Colonic mucosa (tissue), 4 donors: ENCODE measurements at regions not wholly inside any gene's neighbourhood (a gene's known extent, or its start where the extent isn't known, plus 50 kb on each side); places are given as distances from the start of the nearest gene placed in this dataset.

ENCODE experiments used
- DNase-seq: peaks from one replicate; pipeline ENCODE4 v3.0.0-alpha.2; 2020
- H3K27ac ChIP-seq: fragments of 200-600 bp; one replicate; pipeline ENCODE4 v1.8.0; 2021
- H3K27me3 ChIP-seq: fragments of 200-600 bp; one replicate; pipeline ENCODE4 v1.8.0; 2021
- H3K36me3 ChIP-seq: fragments of 200-600 bp; one replicate; pipeline ENCODE4 v1.8.0; 2021
- H3K4me1 ChIP-seq: fragments of 200-600 bp; one replicate; pipeline ENCODE4 v1.8.0; 2021; ENCODE audit warnings: mild to moderate bottlenecking
- H3K4me3 ChIP-seq: fragments of 200-600 bp; one replicate; pipeline ENCODE4 v1.8.0; 2021
- H3K9ac ChIP-seq, 2 donors: one replicate each; pipeline ENCODE4 v1.7.0; 2013; ENCODE audit warnings: control low read depth in 2 of 2, low read depth in 2 of 2, low read length in 2 of 2
- H3K9me3 ChIP-seq: fragments of 200-600 bp; one replicate; pipeline ENCODE4 v1.8.0; 2021
- intact Hi-C: fragments of 100-400 bp; cut with DNase I; formaldehyde crosslinking; loops from one replicate; pipeline ENCODE4 v1.14.1; 2022
- TF ChIP-seq, protein P1 (sequence below): fragments of 200-600 bp; IDR thresholded peaks from one replicate; pipeline ENCODE4 v1.8.0; 2022; ENCODE audit warnings: antibody characterized with exemption, mild to moderate bottlenecking
- donor health status: healthy.
- donor health status: DM: no; HTN: no; CAD: no.
- donor health status: DM: no; HTN: no; CAD: no.

DNA sequence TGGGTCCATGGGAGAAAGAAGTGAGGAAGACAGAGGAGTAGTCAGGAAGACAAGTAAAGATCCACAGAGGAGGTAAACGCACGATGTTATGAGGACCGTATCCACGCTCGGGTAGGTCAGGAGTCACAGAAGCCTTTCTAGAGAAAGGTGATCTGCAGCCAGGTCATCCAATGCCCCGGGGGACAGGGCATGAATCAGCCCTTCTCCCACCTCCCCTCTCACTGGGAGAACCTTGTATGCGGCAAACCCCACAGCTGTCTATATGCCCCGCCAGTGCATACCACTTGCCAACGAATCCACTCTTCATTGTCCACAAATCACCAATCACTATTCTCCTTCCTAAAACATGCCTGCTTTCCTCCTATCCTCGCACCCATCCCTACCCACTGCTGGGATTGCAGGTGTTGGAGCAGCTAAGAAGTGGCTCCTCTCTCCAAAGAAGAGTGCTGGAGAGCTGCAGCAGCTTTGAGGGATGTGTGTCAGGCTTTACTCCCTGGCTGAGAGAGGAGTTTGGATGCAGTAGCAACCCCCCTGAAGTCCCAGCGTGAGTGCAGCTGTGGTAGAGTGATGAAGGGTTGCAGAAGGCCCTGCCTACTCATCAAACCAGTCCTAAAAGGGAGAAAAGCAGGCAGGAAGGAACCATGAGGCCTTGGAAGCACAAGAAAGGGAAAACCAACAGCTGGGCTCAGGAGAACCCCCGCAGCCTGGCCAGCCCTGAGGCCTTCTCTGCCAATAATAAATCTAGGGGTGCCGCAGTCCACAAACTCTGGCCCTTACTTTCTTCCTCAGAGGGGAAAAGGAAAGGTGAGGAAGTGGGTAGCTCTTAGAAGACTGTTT, 102.2 kb upstream of the GADD45A start:
- TF ChIP-seq, protein P1, sequence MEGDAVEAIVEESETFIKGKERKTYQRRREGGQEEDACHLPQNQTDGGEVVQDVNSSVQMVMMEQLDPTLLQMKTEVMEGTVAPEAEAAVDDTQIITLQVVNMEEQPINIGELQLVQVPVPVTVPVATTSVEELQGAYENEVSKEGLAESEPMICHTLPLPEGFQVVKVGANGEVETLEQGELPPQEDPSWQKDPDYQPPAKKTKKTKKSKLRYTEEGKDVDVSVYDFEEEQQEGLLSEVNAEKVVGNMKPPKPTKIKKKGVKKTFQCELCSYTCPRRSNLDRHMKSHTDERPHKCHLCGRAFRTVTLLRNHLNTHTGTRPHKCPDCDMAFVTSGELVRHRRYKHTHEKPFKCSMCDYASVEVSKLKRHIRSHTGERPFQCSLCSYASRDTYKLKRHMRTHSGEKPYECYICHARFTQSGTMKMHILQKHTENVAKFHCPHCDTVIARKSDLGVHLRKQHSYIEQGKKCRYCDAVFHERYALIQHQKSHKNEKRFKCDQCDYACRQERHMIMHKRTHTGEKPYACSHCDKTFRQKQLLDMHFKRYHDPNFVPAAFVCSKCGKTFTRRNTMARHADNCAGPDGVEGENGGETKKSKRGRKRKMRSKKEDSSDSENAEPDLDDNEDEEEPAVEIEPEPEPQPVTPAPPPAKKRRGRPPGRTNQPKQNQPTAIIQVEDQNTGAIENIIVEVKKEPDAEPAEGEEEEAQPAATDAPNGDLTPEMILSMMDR, result no peak
- intact Hi-C loops, result no loop called here
- no peak for DNase-seq

DNA sequence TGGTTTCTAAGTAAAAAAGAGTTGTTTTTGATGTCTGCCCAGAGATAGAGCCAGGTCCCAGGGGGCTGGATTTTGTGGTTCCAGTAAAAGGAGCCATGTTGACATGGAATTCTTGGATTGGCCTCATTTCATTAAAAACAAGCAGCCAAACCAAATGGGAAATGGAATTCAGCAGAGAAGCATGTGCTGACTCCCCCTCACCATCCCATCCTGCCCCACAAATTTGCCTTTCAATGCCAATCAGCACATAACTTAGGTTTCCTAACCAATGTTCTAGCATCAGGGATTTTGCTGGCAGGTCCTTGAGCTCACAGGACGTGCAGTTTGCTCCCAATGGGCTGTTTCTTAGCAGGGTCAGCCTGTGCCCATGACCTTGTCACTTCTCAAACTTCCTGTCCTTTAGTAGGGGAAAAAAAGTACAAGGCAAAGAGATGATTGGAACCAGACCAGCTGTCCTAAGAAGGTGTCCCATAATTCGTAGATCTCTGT, 101.5 kb upstream of the GADD45A start:
- no peak overlapping the region for H3K4me3 ChIP-seq
- TF ChIP-seq, protein P1, result no peak
- no peak overlapping the region for H3K9ac ChIP-seq
- intact Hi-C loops, result no loop called here
- no peaks in the 10 kb centered on the region for H3K36me3 ChIP-seq
- DNase-seq, result no peak
- no peaks in the 10 kb centered on the region for H3K4me1 ChIP-seq
- H3K27ac ChIP-seq, result no peak overlapping the region
- H3K27me3 ChIP-seq, result no peaks in the 10 kb centered on the region
- H3K9me3 ChIP-seq, result no peaks in the 10 kb centered on the region

More for the DNA sequence above, 102.2 kb upstream of the GADD45A start:
- H3K9ac ChIP-seq, result no peak overlapping the region
- H3K36me3 ChIP-seq, result no peaks in the 10 kb centered on the region
- H3K27me3 ChIP-seq, result no peaks in the 10 kb centered on the region
- H3K9me3 ChIP-seq, result no peaks in the 10 kb centered on the region
- no peak overlapping the region for H3K4me3 ChIP-seq
- no peaks in the 10 kb centered on the region for H3K4me1 ChIP-seq
- H3K27ac ChIP-seq, result no peak overlapping the region

- intact Hi-C loops, result no loop called here
- H3K9ac ChIP-seq, result no peak overlapping the region
- no peak overlapping the region for H3K27ac ChIP-seq
Observed at GRCh38 chr1:67584938-67585337, 100.1 kb upstream of the GADD45A start.

GRCh38 chr1:67586596-67586995, 98.4 kb upstream of the GADD45A start:
- no peak overlapping the region for H3K4me3 ChIP-seq
- H3K27me3 ChIP-seq, result no peaks in the 10 kb centered on the region
- H3K9me3 ChIP-seq, result no peaks in the 10 kb centered on the region
- H3K36me3 ChIP-seq, result no peaks in the 10 kb centered on the region
- no peak for DNase-seq
- H3K9ac ChIP-seq, result no peak overlapping the region
- no peak overlapping the region for H3K27ac ChIP-seq
- TF ChIP-seq, protein P1, result no peak
- no peaks in the 10 kb centered on the region for H3K4me1 ChIP-seq
- intact Hi-C loops, result no loop called here

More at GRCh38 chr1:67584938-67585337, 100.1 kb upstream of the GADD45A start:
- no peak for DNase-seq
- TF ChIP-seq, protein P1, result no peak
- Histone ChIP-seq H3K9me3 (no peaks in the 10 kb centered on the region), H3K27me3 (no peaks in the 10 kb centered on the region), H3K36me3 (no peaks in the 10 kb centered on the region), H3K4me1 (no peaks in the 10 kb centered on the region), H3K4me3 (no peak overlapping the region)

DNA sequence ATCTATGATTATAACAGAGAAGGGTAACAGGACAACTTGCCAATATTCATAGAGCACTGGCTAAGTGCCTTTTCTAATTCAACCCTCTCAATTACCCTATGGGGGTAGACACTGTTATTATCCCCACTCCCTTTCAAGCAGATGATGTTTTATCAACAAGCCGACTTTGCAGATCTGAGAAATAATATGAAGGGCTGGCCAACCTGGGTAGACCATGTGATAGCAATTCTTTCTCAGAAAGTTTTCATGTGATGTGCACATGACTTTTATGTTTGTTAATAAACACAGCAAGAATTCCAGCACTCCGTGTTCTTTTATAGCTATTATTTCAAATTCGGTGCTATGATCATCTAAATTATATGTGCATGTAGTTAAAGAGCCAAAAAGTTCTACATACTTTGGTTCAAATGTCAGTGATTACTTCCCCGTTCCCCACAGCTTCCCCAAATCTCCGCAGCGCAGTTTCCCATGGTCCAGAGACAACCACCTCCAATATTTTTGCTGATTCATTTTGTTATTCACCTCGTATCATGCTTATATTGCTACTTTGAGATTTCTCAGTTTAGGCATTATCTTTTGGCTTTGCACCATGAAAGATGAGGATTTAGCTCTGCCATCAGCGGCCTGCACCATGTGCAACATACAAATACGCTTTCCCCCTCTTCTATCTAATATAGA, 96.7 kb upstream of the GADD45A start:
- no peak for DNase-seq
- H3K27me3 ChIP-seq, result no peaks in the 10 kb centered on the region
- TF ChIP-seq, protein P1, result no peak
- no peak overlapping the region for H3K4me3 ChIP-seq
- H3K4me1 ChIP-seq, result no peaks in the 10 kb centered on the region
- intact Hi-C loops, result no loop called here
- no peak overlapping the region for H3K9ac ChIP-seq
- no peaks in the 10 kb centered on the region for H3K9me3 ChIP-seq
- H3K36me3 ChIP-seq, result no peaks in the 10 kb centered on the region
- H3K27ac ChIP-seq, result no peak overlapping the region
